ENCODE measurements at regions not wholly inside any gene's neighbourhood (a gene's known extent, or its start where the extent isn't known, plus 50 kb on each side); places are given as distances from the start of the nearest gene placed in this dataset.

DNA sequence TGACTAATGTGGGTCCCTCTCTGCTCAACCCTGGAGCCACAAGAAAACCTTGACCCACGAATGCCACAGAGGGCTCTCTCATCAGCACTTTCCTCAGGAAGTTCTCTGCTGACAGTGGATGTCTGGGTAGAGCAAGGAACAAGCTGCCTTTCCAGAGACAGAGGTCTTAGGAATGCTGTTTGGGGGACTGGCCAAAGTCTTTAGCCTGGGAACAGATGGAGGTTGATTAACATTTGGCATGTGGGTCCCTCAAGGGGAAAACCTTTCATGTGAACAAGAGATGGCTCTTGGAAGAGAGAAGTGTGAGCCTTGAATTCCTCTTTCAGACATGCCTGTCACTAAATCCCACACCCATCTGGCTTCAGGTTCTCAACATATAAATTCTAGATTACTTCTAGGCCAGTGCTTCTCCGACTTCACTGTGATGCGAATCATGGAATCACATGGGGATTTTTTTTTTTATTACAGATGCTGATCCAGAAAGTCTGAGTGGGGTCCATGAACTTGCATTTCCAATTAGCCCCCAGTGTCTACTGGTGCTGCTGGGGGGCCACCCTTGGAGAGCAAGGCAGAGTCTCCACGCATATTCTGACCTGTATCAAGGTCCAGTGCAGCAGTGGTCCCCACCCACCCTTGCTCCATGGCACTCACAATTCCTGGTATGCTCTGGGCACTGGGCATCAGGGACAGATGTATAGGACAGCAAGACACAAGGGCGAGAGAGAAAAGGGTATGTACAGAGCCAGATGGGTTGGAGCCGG lies 360.4 kb downstream of the CXCL12 start:
- no peaks in the 10 kb centered on the region for H3K27me3 ChIP-seq (ENCODE audit: control insufficient read depth, insufficient read depth, low read length)
- Mint-ChIP-seq H3K27me3 (ENCODE audit: low read depth in 2 of 2) (peaks cover 17 to 57% of the 10 kb centered on the region in 2 donors), H3K4me3 (no peak overlapping the region), H3K36me3 (no peaks in the 10 kb centered on the region), H3K9me3 (no peaks in the 10 kb centered on the region), H3K4me1 (no peaks in the 10 kb centered on the region), H3K27ac (no peak overlapping the region)
- TF ChIP-seq, protein P1, sequence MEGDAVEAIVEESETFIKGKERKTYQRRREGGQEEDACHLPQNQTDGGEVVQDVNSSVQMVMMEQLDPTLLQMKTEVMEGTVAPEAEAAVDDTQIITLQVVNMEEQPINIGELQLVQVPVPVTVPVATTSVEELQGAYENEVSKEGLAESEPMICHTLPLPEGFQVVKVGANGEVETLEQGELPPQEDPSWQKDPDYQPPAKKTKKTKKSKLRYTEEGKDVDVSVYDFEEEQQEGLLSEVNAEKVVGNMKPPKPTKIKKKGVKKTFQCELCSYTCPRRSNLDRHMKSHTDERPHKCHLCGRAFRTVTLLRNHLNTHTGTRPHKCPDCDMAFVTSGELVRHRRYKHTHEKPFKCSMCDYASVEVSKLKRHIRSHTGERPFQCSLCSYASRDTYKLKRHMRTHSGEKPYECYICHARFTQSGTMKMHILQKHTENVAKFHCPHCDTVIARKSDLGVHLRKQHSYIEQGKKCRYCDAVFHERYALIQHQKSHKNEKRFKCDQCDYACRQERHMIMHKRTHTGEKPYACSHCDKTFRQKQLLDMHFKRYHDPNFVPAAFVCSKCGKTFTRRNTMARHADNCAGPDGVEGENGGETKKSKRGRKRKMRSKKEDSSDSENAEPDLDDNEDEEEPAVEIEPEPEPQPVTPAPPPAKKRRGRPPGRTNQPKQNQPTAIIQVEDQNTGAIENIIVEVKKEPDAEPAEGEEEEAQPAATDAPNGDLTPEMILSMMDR (IDR thresholded peaks at IDR 0.05): no peak
- no peak overlapping the region for H3K27ac ChIP-seq (ENCODE audit: low read length)
- no peak overlapping the region for H3K4me3 ChIP-seq (ENCODE audit: low read length)
- H3K36me3 ChIP-seq (ENCODE audit: control insufficient read depth, insufficient read depth, low read length): no peaks in the 10 kb centered on the region
- intact Hi-C loops (cut with micrococcal nuclease): no loop called here
- WGBS (ENCODE audit: insufficient coverage): 79% methylated on average over 6 of the region's 6 CpGs
- no peaks in the 10 kb centered on the region for H3K4me1 ChIP-seq (ENCODE audit: control insufficient read depth, insufficient read depth, low read length)
- no peak for DNase-seq
- no peak for ATAC-seq
- no peaks in the 10 kb centered on the region for H3K9me3 ChIP-seq (ENCODE audit: control insufficient read depth, insufficient read depth, low read length)

DNA sequence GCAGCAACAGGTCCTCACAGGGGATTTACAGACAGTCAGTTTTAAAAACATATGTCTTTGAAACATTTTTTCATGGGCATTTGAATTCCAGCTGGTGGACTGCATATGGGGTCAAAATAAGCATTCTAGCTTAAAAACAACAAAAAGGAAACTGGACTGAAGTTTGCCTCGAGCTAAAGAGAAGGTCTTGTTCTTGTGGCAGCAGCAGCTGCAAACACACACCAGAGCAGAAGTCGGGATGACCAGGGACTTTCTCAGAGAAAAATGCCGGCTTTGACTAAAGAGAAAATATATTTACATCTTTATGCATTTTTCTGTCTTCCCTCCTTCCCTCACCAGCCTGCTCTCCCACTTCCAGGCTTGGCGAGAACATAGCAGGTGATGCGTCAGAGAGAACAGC lies 361.4 kb downstream of the CXCL12 start:
- Histone ChIP-seq H3K4me3 (ENCODE audit: low read length) (no peak overlapping the region), H3K4me1 (ENCODE audit: control insufficient read depth, insufficient read depth, low read length) (no peaks in the 10 kb centered on the region), H3K27ac (ENCODE audit: low read length) (no peak overlapping the region), H3K36me3 (ENCODE audit: control insufficient read depth, insufficient read depth, low read length) (no peaks in the 10 kb centered on the region), H3K27me3 (ENCODE audit: control insufficient read depth, insufficient read depth, low read length) (no peaks in the 10 kb centered on the region), H3K9me3 (ENCODE audit: control insufficient read depth, insufficient read depth, low read length) (no peaks in the 10 kb centered on the region)
- H3K9me3 Mint-ChIP-seq: no peaks in the 10 kb centered on the region
- 84% methylated on average over 3 of the region's 5 CpGs for WGBS (ENCODE audit: insufficient coverage)
- no peak overlapping the region for H3K27ac Mint-ChIP-seq
- no peaks in the 10 kb centered on the region for H3K4me1 Mint-ChIP-seq
- ATAC-seq (no peak), DNase-seq (no peak)
- H3K4me3 Mint-ChIP-seq: no peak overlapping the region
- TF ChIP-seq, protein P1 (IDR thresholded peaks at IDR 0.05): no peak
- no peaks in the 10 kb centered on the region for H3K36me3 Mint-ChIP-seq
- peaks cover 17 to 67% of the 10 kb centered on the region in 2 donors for H3K27me3 Mint-ChIP-seq (ENCODE audit: low read depth in 2 of 2)
- intact Hi-C loops (cut with micrococcal nuclease): no loop called here

DNA sequence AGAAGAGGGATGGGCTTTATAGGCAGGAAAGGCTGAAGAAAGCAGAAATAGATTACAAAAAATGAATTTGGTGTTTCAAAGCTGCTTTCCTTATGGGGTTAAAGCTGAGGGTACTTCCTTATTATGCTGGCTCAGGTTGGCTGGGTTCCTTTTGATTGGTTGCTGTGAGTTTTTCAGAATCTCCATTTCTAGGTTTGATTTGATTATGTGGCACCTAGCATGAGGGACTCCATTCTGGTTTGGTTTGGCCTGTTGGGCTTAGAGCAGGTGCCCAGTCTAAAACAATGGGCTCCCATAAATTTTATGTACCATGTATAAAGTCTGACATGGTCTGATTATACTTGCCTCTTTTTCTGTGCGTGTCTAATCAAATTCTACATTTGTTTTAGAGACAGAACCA lies 362.7 kb downstream of the CXCL12 start:
- no peaks in the 10 kb centered on the region for H3K36me3 Mint-ChIP-seq
- no peaks in the 10 kb centered on the region for H3K36me3 ChIP-seq (ENCODE audit: control insufficient read depth, insufficient read depth, low read length)
- 82% methylated on average over 1 of the region's 1 CpG for WGBS (ENCODE audit: insufficient coverage)
- DNase-seq (no peak), ATAC-seq (no peak)
- H3K9me3 ChIP-seq (ENCODE audit: control insufficient read depth, insufficient read depth, low read length): no peaks in the 10 kb centered on the region
- intact Hi-C loops (cut with micrococcal nuclease): no loop called here
- H3K27ac Mint-ChIP-seq: no peak overlapping the region
- peaks cover 17 to 80% of the 10 kb centered on the region in 2 donors for H3K27me3 Mint-ChIP-seq (ENCODE audit: low read depth in 2 of 2)
- H3K4me3 Mint-ChIP-seq: no peak overlapping the region
- TF ChIP-seq, protein P1 (IDR thresholded peaks at IDR 0.05): no peak
- H3K27me3 ChIP-seq (ENCODE audit: control insufficient read depth, insufficient read depth, low read length): no peaks in the 10 kb centered on the region
- no peak overlapping the region for H3K27ac ChIP-seq (ENCODE audit: low read length)
- H3K9me3 Mint-ChIP-seq: no peaks in the 10 kb centered on the region
- no peaks in the 10 kb centered on the region for H3K4me1 Mint-ChIP-seq
- no peaks in the 10 kb centered on the region for H3K4me1 ChIP-seq (ENCODE audit: control insufficient read depth, insufficient read depth, low read length)
- no peak overlapping the region for H3K4me3 ChIP-seq (ENCODE audit: low read length)
